ENCODE measurements at regions not wholly inside any gene's neighbourhood (a gene's known extent, or its start where the extent isn't known, plus 50 kb on each side); places are given as distances from the start of the nearest gene placed in this dataset.
"Not testable (repeated sequence)": the region's sequence is repeated elsewhere in the genome, so short reads cannot be mapped to it uniquely, and the experiment has no call there.

GRCh38 chr4:1567519-1567807 is 116.7 kb downstream of the FAM53A start:
- intact Hi-C loops (cut with DNase I, micrococcal nuclease): no loop called here
- Histone ChIP-seq H3K27ac (ENCODE audit: low read depth in 1 of 2, low read length in 2 of 2) (no peak overlapping the region), H3K4me3 (ENCODE audit: low read length) (no peak overlapping the region), H3K9me3 (ENCODE audit: control insufficient read depth in 1 of 2, insufficient read depth in 1 of 2, low read length in 2 of 2) (peaks cover 0 to 4% of the 10 kb centered on the region in 2 experiments), H3K36me3 (ENCODE audit: insufficient read depth, low read length) (no peaks in the 10 kb centered on the region), H3K27me3 (ENCODE audit: control insufficient read depth in 1 of 2, insufficient read depth in 2 of 2, low read length in 2 of 2) (peaks cover 11 to 20% of the 10 kb centered on the region in 2 experiments), H3K4me1 (ENCODE audit: insufficient read depth, low read length) (peaks cover 25% of the 10 kb centered on the region)
- DNase-seq (peak in 1 of 14 experiments; percentile 4), ATAC-seq (ENCODE audit: poor library complexity) (no peak)
- ChIA-PET POLR2A (no interaction called here), CTCF (no interaction called here)
- no peak overlapping the region for H3K4me3 Mint-ChIP-seq
- H3K27ac Mint-ChIP-seq: no peak overlapping the region
- H3K9me3 Mint-ChIP-seq: no peaks in the 10 kb centered on the region
- no peak for TF ChIP-seq CTCF (IDR thresholded peaks at IDR 0.05)
- peaks cover 15% of the 10 kb centered on the region for H3K27me3 Mint-ChIP-seq
- H3K36me3 Mint-ChIP-seq (ENCODE audit: low read depth): no peaks in the 10 kb centered on the region
- peaks cover 4% of the 10 kb centered on the region for H3K4me1 Mint-ChIP-seq (ENCODE audit: low read depth)

GRCh38 chr4:1566838-1567518 is 117.1 kb downstream of the FAM53A start:
- Mint-ChIP-seq H3K36me3 (ENCODE audit: low read depth) (no peaks in the 10 kb centered on the region), H3K4me3 (no peak overlapping the region), H3K4me1 (ENCODE audit: low read depth) (peaks cover 4% of the 10 kb centered on the region), H3K27me3 (peaks cover 15% of the 10 kb centered on the region), H3K27ac (no peak overlapping the region), H3K9me3 (no peaks in the 10 kb centered on the region)
- peak in 1 of 14 experiments; percentile 4 for DNase-seq
- Histone ChIP-seq H3K9me3 (ENCODE audit: control insufficient read depth in 1 of 2, insufficient read depth in 1 of 2, low read length in 2 of 2) (peaks cover 0 to 4% of the 10 kb centered on the region in 2 experiments), H3K4me3 (ENCODE audit: low read length) (no peak overlapping the region), H3K27me3 (ENCODE audit: control insufficient read depth in 1 of 2, insufficient read depth in 2 of 2, low read length in 2 of 2) (peaks cover 11 to 20% of the 10 kb centered on the region in 2 experiments), H3K4me1 (ENCODE audit: insufficient read depth, low read length) (peaks cover 25% of the 10 kb centered on the region), H3K27ac (ENCODE audit: low read depth in 1 of 2, low read length in 2 of 2) (no peak overlapping the region), H3K36me3 (ENCODE audit: insufficient read depth, low read length) (no peaks in the 10 kb centered on the region)
- intact Hi-C loops (cut with DNase I, micrococcal nuclease): no loop called here
- no peak for TF ChIP-seq CTCF (IDR thresholded peaks at IDR 0.05)
- ChIA-PET CTCF (no interaction called here), POLR2A (no interaction called here)
- ATAC-seq (ENCODE audit: poor library complexity): no peak

GRCh38 chr4:1566301-1566837 is 117.7 kb downstream of the FAM53A start:
- H3K9me3 ChIP-seq (ENCODE audit: control insufficient read depth in 1 of 2, insufficient read depth in 1 of 2, low read length in 2 of 2); CTCF ChIA-PET; H3K4me3 ChIP-seq (ENCODE audit: low read length); H3K27ac ChIP-seq (ENCODE audit: low read depth in 1 of 2, low read length in 2 of 2); H3K9me3 Mint-ChIP-seq; H3K4me1 Mint-ChIP-seq (ENCODE audit: low read depth); intact Hi-C loops (cut with DNase I, micrococcal nuclease); H3K36me3 Mint-ChIP-seq (ENCODE audit: low read depth); H3K36me3 ChIP-seq (ENCODE audit: insufficient read depth, low read length); POLR2A ChIA-PET: not testable (repeated sequence)
- peaks cover 25% of the 10 kb centered on the region for H3K4me1 ChIP-seq (ENCODE audit: insufficient read depth, low read length)
- peaks cover 11 to 20% of the 10 kb centered on the region in 2 experiments for H3K27me3 ChIP-seq (ENCODE audit: control insufficient read depth in 1 of 2, insufficient read depth in 2 of 2, low read length in 2 of 2)
- Mint-ChIP-seq H3K4me3 (peak overlapping the region; percentile 84), H3K27ac (peak overlapping the region; percentile 81), H3K27me3 (peaks cover 15% of the 10 kb centered on the region)
- ATAC-seq (ENCODE audit: poor library complexity) (peak; percentile 68), DNase-seq (peak in 2 of 14 experiments; percentile 14 to 15)

Measured in CD4-positive, alpha-beta T cell (primary cell).